ENCODE measurements at regions not wholly inside any gene's neighbourhood (a gene's known extent, or its start where the extent isn't known, plus 50 kb on each side); places are given as distances from the start of the nearest gene placed in this dataset.

- H3K9me2 ChIP-seq (replicated peaks; ENCODE audit: control insufficient read depth, low read length): no peaks in the 10 kb centered on the region
- no peak overlapping the region for H3K27ac ChIP-seq (ENCODE audit: low read depth, low read length)
- H3K4me1 ChIP-seq (ENCODE audit: control insufficient read depth, low read length): peaks cover 13% of the 10 kb centered on the region
- TF ChIP-seq CTCF (IDR thresholded peaks at IDR 0.05; ENCODE audit: low read depth, low read length, poor library complexity, severe bottlenecking): no peak
- TF ChIP-seq EZH2phosphoT487 (IDR thresholded peaks at IDR 0.05; ENCODE audit: borderline replicate concordance, low read length): no peak
- no peaks in the 10 kb centered on the region for H3K27me3 ChIP-seq (ENCODE audit: control insufficient read depth, low read length)
- H3K4me3 ChIP-seq (ENCODE audit: low read length): no peak overlapping the region
- no peaks in the 10 kb centered on the region for H3K9me3 ChIP-seq (ENCODE audit: control insufficient read depth, insufficient read depth, low read length)
- H3K4me2 ChIP-seq (ENCODE audit: low read length): no peak overlapping the region
- H3K36me3 ChIP-seq (ENCODE audit: control insufficient read depth, low read length): no peaks in the 10 kb centered on the region
- no peaks in the 10 kb centered on the region for H3K79me2 ChIP-seq (ENCODE audit: control insufficient read depth, low read length)
- H3F3A ChIP-seq (ENCODE audit: control insufficient read depth, insufficient read depth): no peaks in the 10 kb centered on the region
- no peaks in the 10 kb centered on the region for H4K20me1 ChIP-seq (ENCODE audit: control insufficient read depth, insufficient read depth, low read depth, low read length)
Measured at GRCh38 chr16:85365120-85365519, 248.0 kb upstream of the GSE1 start.

- H3K9me3 ChIP-seq (ENCODE audit: control insufficient read depth, insufficient read depth, low read length): no peaks in the 10 kb centered on the region
- H3K4me1 ChIP-seq (ENCODE audit: control insufficient read depth, low read length): 0 out of 2 replicates have a peak, but pooled peaks cover 2% of the 10 kb centered on the region
- H3K36me3 ChIP-seq (ENCODE audit: control insufficient read depth, low read length): no peaks in the 10 kb centered on the region
- no peaks in the 10 kb centered on the region for H3K27me3 ChIP-seq (ENCODE audit: control insufficient read depth, low read length)
- H3K9me2 ChIP-seq (replicated peaks; ENCODE audit: control insufficient read depth, low read length): no peaks in the 10 kb centered on the region
- no peaks in the 10 kb centered on the region for H4K20me1 ChIP-seq (ENCODE audit: control insufficient read depth, insufficient read depth, low read depth, low read length)
- no peak overlapping the region for H3K27ac ChIP-seq (ENCODE audit: low read depth, low read length)
- H3K4me2 ChIP-seq (ENCODE audit: low read length): no peak overlapping the region
- H3F3A ChIP-seq (ENCODE audit: control insufficient read depth, insufficient read depth): no peaks in the 10 kb centered on the region
- H3K79me2 ChIP-seq (ENCODE audit: control insufficient read depth, low read length): no peaks in the 10 kb centered on the region
- H3K4me3 ChIP-seq (ENCODE audit: low read length): no peak overlapping the region
- TF ChIP-seq EZH2phosphoT487 (IDR thresholded peaks at IDR 0.05; ENCODE audit: borderline replicate concordance, low read length) (no peak), CTCF (IDR thresholded peaks at IDR 0.05; ENCODE audit: low read depth, low read length, poor library complexity, severe bottlenecking) (no peak)
Measured at GRCh38 chr16:85366031-85366763, 246.9 kb upstream of the GSE1 start.

- Histone ChIP-seq H3K36me3 (ENCODE audit: control insufficient read depth, low read length) (no peaks in the 10 kb centered on the region), H3K4me3 (ENCODE audit: low read length) (no peak overlapping the region), H3K9me2 (replicated peaks; ENCODE audit: control insufficient read depth, low read length) (no peaks in the 10 kb centered on the region), H3K79me2 (ENCODE audit: control insufficient read depth, low read length) (no peaks in the 10 kb centered on the region), H3K27me3 (ENCODE audit: control insufficient read depth, low read length) (no peaks in the 10 kb centered on the region), H3F3A (ENCODE audit: control insufficient read depth, insufficient read depth) (no peaks in the 10 kb centered on the region), H3K9me3 (ENCODE audit: control insufficient read depth, insufficient read depth, low read length) (no peaks in the 10 kb centered on the region), H3K4me1 (ENCODE audit: control insufficient read depth, low read length) (0 out of 2 replicates have a peak, but pooled peaks cover 2% of the 10 kb centered on the region), H4K20me1 (ENCODE audit: control insufficient read depth, insufficient read depth, low read depth, low read length) (no peaks in the 10 kb centered on the region), H3K27ac (ENCODE audit: low read depth, low read length) (no peak overlapping the region), H3K4me2 (ENCODE audit: low read length) (no peak overlapping the region)
- no peak for TF ChIP-seq EZH2phosphoT487 (IDR thresholded peaks at IDR 0.05; ENCODE audit: borderline replicate concordance, low read length)
- no peak for TF ChIP-seq CTCF (IDR thresholded peaks at IDR 0.05; ENCODE audit: low read depth, low read length, poor library complexity, severe bottlenecking)
Measured at GRCh38 chr16:85367485-85367884, 245.6 kb upstream of the GSE1 start.
